ENCODE measurements at regions not wholly inside any gene's neighbourhood (a gene's known extent, or its start where the extent isn't known, plus 50 kb on each side); places are given as distances from the start of the nearest gene placed in this dataset.

DNA sequence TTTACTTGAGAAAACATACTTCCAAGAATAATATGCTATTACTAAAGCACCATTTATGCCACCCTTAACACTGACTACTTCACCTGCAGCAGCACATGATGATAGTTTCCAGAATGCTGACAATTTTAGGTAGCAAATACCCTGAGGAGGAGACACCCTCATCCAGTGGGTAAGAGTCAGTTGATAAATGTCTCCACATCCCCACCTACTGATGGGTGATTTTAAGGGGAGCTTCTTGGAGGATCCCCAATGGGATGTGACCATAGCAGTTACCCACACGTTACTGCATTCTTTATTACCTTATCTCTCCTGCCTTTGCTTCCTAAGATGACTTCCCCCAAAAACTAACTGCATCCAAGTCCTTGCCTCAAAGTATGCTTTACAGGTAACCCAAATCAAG, 131.2 kb upstream of the SMARCAD1 start:
- Histone ChIP-seq H2AFZ (ENCODE audit: low read length) (no peak overlapping the region), H3K27ac (ENCODE audit: extremely low read length, insufficient read depth, low read length) (no peak overlapping the region), H3K4me1 (ENCODE audit: insufficient read depth, low read length) (no peaks in the 10 kb centered on the region), H3K4me2 (ENCODE audit: low read depth, low read length) (no peak overlapping the region), H4K20me1 (ENCODE audit: insufficient read depth, low read length) (no peaks in the 10 kb centered on the region), H3K4me3 (replicated peaks in 1 of 3; ENCODE audit: insufficient read depth in 1 of 3, low read depth in 2 of 3, low read length in 3 of 3) (no peak overlapping the region), H3K9me3 (ENCODE audit: low read length) (peaks cover 12% of the 10 kb centered on the region; the same call in 1 of the 2 replicates), H3K9ac (ENCODE audit: insufficient read depth, low read depth, low read length) (no peak overlapping the region), H3K27me3 (ENCODE audit: control insufficient read depth in 1 of 2, insufficient read depth in 2 of 2, low read length in 2 of 2) (no peaks in the 10 kb centered on the region), H3K36me3 (replicated peaks in 1 of 2; ENCODE audit: control insufficient read depth in 1 of 2, insufficient read depth in 2 of 2, low read length in 2 of 2) (no peaks in the 10 kb centered on the region), H3K79me2 (ENCODE audit: insufficient read depth, low read length) (no peaks in the 10 kb centered on the region)
- DNase-seq (ENCODE audit: low spot score): no peak
- CTCF ChIA-PET (ENCODE audit: low intra/inter-chr PET ratio, low total read pairs): no interaction called here
- POLR2A ChIA-PET: no interaction called here
- intact Hi-C loops (cut with micrococcal nuclease; ENCODE audit: unreplicated experiment): no loop called here
- WGBS (ENCODE audit: low lambda C conversion rate): 0% methylated on average over 1 of the region's 1 CpG
- ATAC-seq: no peak
- in situ Hi-C loops (cut with HindIII; ENCODE audit: extremely low pct_ligation_motif_present, low pct_unique_long_range_greater_than_20kb): no loop called here
- no TSS peak for BruUV-seq (replicated peaks)
- no peak for FAIRE-seq
- TF ChIP-seq ZNF343 (CRISPR knock-in tag; IDR thresholded peaks at IDR 0.05) (no peak), ZBTB3 (CRISPR knock-in tag; IDR thresholded peaks at IDR 0.05; ENCODE audit: borderline replicate concordance, low read depth) (no peak), ZNF431 (CRISPR knock-in tag; IDR thresholded peaks at IDR 0.05; ENCODE audit: borderline replicate concordance, low read depth) (no peak), ZNF660 (CRISPR knock-in tag; IDR thresholded peaks at IDR 0.05; ENCODE audit: borderline replicate concordance, low read depth) (no peak), FOSL1 (CRISPR knock-in tag; IDR thresholded peaks at IDR 0.05; ENCODE audit: borderline replicate concordance) (no peak), ZNF253 (CRISPR knock-in tag; IDR thresholded peaks at IDR 0.05; ENCODE audit: borderline replicate concordance) (no peak), PHF21A (CRISPR knock-in tag; IDR thresholded peaks at IDR 0.05) (no peak), RELA (CRISPR knock-in tag; IDR thresholded peaks at IDR 0.05) (no peak), ZSCAN12 (CRISPR knock-in tag; IDR thresholded peaks at IDR 0.05) (no peak), ZNF672 (CRISPR knock-in tag; IDR thresholded peaks at IDR 0.05) (no peak)
- TF ChIP-seq, protein P1, sequence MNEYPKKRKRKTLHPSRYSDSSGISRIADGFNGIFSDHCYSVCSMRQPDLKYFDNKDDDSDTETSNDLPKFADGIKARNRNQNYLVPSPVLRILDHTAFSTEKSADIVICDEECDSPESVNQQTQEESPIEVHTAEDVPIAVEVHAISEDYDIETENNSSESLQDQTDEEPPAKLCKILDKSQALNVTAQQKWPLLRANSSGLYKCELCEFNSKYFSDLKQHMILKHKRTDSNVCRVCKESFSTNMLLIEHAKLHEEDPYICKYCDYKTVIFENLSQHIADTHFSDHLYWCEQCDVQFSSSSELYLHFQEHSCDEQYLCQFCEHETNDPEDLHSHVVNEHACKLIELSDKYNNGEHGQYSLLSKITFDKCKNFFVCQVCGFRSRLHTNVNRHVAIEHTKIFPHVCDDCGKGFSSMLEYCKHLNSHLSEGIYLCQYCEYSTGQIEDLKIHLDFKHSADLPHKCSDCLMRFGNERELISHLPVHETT (CRISPR knock-in tag; conservative IDR thresholded peaks at IDR 0.05): no peak
- TF ChIP-seq, protein P2, sequence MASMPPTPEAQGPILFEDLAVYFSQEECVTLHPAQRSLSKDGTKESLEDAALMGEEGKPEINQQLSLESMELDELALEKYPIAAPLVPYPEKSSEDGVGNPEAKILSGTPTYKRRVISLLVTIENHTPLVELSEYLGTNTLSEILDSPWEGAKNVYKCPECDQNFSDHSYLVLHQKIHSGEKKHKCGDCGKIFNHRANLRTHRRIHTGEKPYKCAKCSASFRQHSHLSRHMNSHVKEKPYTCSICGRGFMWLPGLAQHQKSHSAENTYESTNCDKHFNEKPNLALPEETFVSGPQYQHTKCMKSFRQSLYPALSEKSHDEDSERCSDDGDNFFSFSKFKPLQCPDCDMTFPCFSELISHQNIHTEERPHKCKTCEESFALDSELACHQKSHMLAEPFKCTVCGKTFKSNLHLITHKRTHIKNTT (CRISPR knock-in tag; IDR thresholded peaks at IDR 0.05): no peak
- TF ChIP-seq, protein P3, sequence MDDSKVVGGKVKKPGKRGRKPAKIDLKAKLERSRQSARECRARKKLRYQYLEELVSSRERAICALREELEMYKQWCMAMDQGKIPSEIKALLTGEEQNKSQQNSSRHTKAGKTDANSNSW (CRISPR knock-in tag; IDR thresholded peaks at IDR 0.05; ENCODE audit: borderline replicate concordance): no peak
- TF ChIP-seq, protein P4, sequence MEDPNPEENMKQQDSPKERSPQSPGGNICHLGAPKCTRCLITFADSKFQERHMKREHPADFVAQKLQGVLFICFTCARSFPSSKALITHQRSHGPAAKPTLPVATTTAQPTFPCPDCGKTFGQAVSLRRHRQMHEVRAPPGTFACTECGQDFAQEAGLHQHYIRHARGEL (CRISPR knock-in tag; IDR thresholded peaks at IDR 0.05): no peak
- TF ChIP-seq, protein P5, sequence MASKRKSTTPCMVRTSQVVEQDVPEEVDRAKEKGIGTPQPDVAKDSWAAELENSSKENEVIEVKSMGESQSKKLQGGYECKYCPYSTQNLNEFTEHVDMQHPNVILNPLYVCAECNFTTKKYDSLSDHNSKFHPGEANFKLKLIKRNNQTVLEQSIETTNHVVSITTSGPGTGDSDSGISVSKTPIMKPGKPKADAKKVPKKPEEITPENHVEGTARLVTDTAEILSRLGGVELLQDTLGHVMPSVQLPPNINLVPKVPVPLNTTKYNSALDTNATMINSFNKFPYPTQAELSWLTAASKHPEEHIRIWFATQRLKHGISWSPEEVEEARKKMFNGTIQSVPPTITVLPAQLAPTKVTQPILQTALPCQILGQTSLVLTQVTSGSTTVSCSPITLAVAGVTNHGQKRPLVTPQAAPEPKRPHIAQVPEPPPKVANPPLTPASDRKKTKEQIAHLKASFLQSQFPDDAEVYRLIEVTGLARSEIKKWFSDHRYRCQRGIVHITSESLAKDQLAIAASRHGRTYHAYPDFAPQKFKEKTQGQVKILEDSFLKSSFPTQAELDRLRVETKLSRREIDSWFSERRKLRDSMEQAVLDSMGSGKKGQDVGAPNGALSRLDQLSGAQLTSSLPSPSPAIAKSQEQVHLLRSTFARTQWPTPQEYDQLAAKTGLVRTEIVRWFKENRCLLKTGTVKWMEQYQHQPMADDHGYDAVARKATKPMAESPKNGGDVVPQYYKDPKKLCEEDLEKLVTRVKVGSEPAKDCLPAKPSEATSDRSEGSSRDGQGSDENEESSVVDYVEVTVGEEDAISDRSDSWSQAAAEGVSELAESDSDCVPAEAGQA (IDR thresholded peaks at IDR 0.05; ENCODE audit: low read depth): no peak
- TF ChIP-seq, protein P5 (CRISPR knock-in tag; IDR thresholded peaks at IDR 0.05; ENCODE audit: borderline replicate concordance): no peak

Measured in HepG2 (cell line).